NCI-H748 (cell line): ENCODE measurements at regions not wholly inside any gene's neighbourhood (a gene's known extent, or its start where the extent isn't known, plus 50 kb on each side); places are given as distances from the start of the nearest gene placed in this dataset.
"Not testable (repeated sequence)": the region's sequence is repeated elsewhere in the genome, so short reads cannot be mapped to it uniquely, and the experiment has no call there.

Experiments
- DNase-seq: peaks from one replicate; lab custom pipeline; 2025; ENCODE audit not compliant: unreplicated experiment; lab: John Stamatoyannopoulos, UW

DNA sequence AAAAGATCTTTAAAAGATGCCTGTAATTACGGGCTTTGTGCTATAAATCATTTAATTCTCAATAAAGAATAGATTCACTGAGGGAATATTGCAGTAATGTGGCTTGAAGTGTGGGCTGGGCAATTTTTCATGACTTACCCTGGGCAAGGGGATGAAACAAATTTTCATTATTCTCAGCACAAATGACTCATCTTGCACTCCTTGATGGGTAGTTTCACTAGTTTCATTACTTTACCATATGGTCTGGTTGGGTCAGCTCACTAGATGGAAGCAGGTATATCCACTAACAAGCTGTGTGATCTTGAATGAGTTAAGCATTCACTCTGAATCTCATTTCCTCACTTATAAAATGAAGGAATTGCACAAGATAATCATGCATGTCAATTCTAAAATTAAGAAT, 234.3 kb downstream of the ABCC12 start:
- DNase-seq = no peak

GRCh38 chr16:47920709-47921108, 235.1 kb downstream of the ABCC12 start:
- DNase-seq = no peak

GRCh38 chr16:47917118-47917517, 238.7 kb downstream of the ABCC12 start:
- DNase-seq = no peak

GRCh38 chr16:47916266-47916665, 239.5 kb downstream of the ABCC12 start:
- no peak for DNase-seq

GRCh38 chr16:47907109-47907508, 248.7 kb downstream of the ABCC12 start:
- no peak for DNase-seq

- DNase-seq = no peak
Measured at GRCh38 chr16:47905771-47906170, 250.0 kb downstream of the ABCC12 start.

DNA sequence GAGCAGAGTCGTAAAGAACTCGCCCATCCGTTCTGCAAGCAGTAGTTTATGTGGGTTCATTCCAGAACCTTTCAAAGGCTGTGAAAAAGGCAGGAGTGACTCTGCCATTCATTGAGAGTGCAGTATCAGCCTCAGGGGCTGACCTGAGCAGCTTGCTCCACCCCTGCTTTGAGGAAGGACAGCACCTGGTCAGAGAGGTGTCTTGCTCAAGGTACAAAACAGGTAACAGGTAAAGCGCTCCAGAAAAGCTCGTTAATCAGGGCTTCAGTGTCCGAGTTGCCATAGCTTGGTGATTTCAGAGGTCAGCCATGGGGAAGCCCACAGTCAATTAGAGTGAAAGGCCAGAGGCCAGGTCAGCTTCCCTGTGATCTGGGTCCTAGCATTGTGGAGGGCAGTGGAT, 251.1 kb downstream of the ABCC12 start:
- no peak for DNase-seq

GRCh38 chr16:47903470-47903869, 252.3 kb downstream of the ABCC12 start:
- DNase-seq = no peak

DNA sequence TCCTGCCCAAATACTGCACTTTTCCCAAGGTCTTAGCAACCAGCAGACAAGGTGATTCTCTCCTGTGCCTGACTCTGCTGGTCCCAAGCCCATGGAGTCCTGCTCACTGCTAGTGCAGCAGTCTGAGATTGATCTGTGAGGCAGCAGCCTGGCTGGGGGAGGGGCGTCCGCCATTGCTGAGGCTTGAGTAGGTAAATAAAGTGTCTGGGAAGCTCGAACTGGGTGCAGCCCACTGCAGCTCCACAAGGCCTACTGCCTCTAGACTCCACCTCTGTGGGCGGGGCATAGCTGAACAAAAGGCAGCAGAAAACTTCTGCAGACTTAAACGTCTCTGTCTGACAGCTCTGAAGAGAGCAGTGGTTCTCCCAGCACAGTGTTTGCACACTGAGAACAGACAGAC, 258.7 kb downstream of the ABCC12 start:
- DNase-seq = not testable (repeated sequence)

DNA sequence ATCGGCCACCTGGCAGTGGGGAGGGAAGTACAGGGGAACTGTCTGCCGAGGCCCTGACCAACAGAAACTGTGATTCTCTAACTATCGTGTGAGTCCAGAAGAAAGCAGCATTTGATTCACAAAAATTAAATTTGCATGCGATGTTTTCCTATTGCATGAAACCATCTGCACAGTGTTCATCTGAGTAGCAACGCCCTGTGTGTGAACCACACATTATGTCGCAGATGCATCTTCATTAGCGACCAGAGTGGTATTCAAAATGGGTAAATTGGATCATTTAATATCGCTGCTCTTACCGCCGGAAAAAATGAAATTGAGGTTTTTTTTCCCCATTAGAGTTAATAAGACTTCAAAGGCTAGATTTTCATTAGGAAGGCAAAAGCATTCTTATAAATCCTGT, 260.6 kb downstream of the ABCC12 start:
- DNase-seq = no peak

DNA sequence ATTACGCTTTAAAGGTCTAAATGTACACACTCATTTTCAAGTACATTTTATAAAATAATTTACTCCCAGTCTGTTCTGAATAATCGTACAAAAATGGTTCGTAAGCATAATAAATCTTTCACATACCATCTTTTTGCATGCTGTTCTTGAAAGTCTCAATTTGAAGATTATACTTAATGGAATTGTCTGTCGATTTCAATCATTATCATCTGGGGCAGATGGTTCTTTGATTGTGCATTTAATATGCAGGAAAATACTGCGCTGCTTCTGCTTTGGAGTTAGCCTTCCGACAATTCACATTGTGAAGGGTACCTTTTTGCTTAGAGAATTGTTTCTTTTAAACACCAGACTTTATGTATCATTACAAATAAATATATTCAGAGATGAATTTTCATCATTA, 262.8 kb downstream of the ABCC12 start:
- DNase-seq = no peak

DNA sequence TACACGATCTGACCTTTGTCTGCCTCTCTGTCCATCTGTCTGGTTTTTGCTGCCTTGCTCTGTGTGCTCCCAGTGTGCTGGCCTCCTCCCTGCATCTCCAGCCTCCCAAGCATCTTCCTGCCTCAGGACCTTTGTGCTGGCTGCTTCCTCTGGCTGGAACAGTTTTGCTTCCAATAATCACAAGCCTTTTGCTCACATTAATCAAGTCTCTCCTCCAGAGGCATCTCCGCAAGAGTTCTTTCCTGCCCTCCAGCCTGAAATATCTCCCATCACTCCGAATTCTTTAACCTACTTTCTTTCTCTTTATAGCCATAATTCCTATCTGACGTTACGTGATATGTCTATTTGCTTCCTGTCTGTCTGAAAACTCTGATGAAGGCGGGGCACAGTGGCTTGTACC, 267.1 kb downstream of the ABCC12 start:
- no peak for DNase-seq

- DNase-seq = no peak
Measured at GRCh38 chr16:47888142-47888541, 267.7 kb downstream of the ABCC12 start.

GRCh38 chr16:47887496-47887895, 268.3 kb downstream of the ABCC12 start:
- DNase-seq = no peak

- DNase-seq = peak; percentile 35
Measured at GRCh38 chr16:47886631-47887415, 269.0 kb downstream of the ABCC12 start.

- DNase-seq = no peak
Measured at GRCh38 chr16:47886139-47886538, 269.7 kb downstream of the ABCC12 start.

DNA sequence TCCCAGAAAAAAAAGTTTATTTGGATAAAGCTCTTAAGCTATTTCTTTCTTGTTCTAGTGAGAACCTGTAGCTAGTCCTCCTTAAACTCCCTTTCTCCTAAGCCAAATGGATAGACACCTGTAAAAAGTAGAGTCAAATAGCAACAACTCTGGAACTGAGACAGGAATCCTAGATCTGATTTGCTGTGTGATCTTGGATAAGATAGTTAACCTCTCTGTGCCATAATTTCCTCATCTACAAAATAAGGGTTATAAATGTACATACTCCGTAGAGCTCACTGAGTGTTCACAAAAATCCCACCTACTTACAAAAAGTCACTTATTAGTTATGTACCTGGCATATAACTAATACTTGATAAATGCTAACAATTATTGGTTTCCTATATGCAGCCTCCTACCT, 270.3 kb downstream of the ABCC12 start:
- DNase-seq = no peak

DNA sequence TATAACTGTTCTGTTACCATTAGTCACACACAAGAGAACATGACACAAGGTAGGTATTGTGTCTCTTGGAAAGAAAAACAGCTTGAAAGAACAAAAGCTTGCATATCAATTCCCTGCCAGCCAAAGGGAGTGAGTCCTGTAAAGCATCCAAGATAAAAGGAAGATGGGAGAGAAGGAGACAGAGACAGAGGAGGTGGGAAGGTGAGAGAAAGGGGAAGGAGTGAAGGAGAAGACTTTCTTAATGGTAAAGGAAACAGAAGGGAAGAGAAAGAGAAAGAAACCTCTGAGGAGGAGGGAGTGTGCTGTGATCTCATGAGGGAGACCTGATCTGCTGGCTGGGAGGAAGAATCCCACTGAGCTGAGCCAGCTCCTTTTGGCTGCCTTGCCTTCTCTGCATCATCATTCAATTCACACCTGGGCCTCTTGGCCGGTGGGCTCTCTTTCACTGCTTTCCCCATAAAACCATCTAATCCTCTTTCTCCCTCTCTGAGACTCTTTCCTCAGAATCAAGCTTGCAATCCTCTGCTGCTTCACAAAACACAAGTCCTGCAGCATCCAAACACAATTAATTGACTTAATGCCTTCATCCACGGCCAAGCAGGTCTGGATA, 271.6 kb downstream of the ABCC12 start:
- DNase-seq = no peak

DNA sequence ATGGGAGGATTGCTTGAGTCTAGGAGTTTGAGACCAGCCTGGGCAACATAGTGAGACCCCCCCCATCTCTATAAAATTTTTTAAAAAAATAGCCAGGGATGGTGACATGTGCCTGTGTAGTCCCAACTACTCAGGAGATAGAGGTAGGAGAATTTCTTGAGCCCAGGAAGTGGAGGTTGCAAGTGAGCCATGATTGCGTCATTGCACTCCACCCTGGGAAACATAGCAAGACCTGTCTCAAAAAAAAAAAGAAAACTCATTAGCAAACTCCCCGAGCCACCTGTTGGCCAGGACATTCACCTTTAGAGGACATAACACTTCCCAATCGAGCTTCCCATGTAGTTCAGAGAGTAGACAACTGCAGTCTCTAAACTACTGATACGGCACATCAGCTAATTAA, 274.2 kb downstream of the ABCC12 start:
- DNase-seq = no peak

GRCh38 chr16:47880653-47881052, 275.1 kb downstream of the ABCC12 start:
- DNase-seq = no peak

- no peak for DNase-seq
Measured at GRCh38 chr16:47877166-47877565, 278.6 kb downstream of the ABCC12 start.

- DNase-seq = no peak
Measured at GRCh38 chr16:47876511-47876910, 279.3 kb downstream of the ABCC12 start.

DNA sequence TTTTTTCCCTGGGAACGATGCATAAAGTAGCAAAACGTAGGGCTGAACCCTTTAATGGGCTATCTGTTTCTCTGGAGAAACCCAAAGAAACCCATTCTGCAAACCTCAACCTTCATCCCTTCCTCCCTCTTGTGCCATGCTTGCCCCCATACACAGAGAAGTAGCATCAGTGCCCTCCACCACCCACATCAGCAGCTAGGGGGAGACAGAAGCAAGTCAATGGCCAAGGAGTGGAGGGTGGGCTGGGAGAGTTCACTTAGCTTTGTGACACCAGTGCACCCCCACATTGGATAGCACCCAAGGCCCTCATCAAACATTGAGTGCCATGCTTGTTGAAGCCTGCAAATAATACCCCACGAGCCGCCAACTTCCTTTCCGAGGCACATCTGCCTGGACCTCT, 282.4 kb downstream of the ABCC12 start:
- DNase-seq = no peak
